ENCODE measurements at regions not wholly inside any gene's neighbourhood (a gene's known extent, or its start where the extent isn't known, plus 50 kb on each side); places are given as distances from the start of the nearest gene placed in this dataset.

DNA sequence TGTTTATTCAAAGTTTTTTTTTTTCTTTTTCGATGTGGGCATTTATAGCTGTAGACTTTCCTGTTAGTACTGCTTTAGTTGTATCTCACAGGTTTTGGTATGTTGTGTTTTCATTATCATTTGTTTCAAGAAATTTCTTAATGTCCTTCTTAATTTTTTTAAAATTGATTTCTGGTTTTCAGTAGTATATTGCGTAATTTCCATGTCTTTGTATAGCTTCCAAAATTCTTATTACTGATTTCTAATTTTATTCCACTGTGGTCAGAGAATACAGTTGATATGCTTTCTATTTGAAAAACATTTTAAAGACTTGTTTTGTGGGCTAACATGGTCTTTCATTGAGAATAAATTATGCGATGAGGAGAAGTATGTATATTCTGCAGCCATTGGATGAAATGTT is 463.2 kb upstream of the B3GALT2 start:
- TF ChIP-seq, protein P1, sequence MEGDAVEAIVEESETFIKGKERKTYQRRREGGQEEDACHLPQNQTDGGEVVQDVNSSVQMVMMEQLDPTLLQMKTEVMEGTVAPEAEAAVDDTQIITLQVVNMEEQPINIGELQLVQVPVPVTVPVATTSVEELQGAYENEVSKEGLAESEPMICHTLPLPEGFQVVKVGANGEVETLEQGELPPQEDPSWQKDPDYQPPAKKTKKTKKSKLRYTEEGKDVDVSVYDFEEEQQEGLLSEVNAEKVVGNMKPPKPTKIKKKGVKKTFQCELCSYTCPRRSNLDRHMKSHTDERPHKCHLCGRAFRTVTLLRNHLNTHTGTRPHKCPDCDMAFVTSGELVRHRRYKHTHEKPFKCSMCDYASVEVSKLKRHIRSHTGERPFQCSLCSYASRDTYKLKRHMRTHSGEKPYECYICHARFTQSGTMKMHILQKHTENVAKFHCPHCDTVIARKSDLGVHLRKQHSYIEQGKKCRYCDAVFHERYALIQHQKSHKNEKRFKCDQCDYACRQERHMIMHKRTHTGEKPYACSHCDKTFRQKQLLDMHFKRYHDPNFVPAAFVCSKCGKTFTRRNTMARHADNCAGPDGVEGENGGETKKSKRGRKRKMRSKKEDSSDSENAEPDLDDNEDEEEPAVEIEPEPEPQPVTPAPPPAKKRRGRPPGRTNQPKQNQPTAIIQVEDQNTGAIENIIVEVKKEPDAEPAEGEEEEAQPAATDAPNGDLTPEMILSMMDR (conservative IDR thresholded peaks at IDR 0.05; ENCODE audit: low read length) = no peak
- TF ChIP-seq EZH2phosphoT487 (IDR thresholded peaks at IDR 0.05; ENCODE audit: borderline replicate concordance) = no peak
- no peak overlapping the region for H2AFZ ChIP-seq (ENCODE audit: low read length)
- H3K4me2 ChIP-seq (ENCODE audit: low read depth, low read length, poor library complexity, severe bottlenecking) = no peak overlapping the region
- H3K9ac ChIP-seq (ENCODE audit: low read depth, low read length, poor library complexity, severe bottlenecking) = no peak overlapping the region
- H3K9me3 ChIP-seq (ENCODE audit: insufficient read depth, low read depth, low read length) = no peaks in the 10 kb centered on the region; the same call in 1 of the 2 replicates
- H3K4me1 ChIP-seq (ENCODE audit: insufficient read depth, low read length, poor library complexity, severe bottlenecking) = no peaks in the 10 kb centered on the region
- no peaks in the 10 kb centered on the region for H3K9me2 ChIP-seq (replicated peaks; ENCODE audit: low read depth, low read length)
- no peaks in the 10 kb centered on the region for H3K79me2 ChIP-seq (ENCODE audit: insufficient read depth, low read length)
- no peak overlapping the region for H3K4me3 ChIP-seq (ENCODE audit: low read length, poor library complexity, severe bottlenecking)
- no peaks in the 10 kb centered on the region for H4K20me1 ChIP-seq (ENCODE audit: insufficient read depth, low read length, poor library complexity, severe bottlenecking)
- no peaks in the 10 kb centered on the region for H3F3A ChIP-seq (ENCODE audit: low read depth)
- no peaks in the 10 kb centered on the region for H3K27me3 ChIP-seq (ENCODE audit: insufficient read depth, low read length, poor library complexity, severe bottlenecking)
- H3K36me3 ChIP-seq (ENCODE audit: insufficient read depth, low read length) = no peaks in the 10 kb centered on the region

DNA sequence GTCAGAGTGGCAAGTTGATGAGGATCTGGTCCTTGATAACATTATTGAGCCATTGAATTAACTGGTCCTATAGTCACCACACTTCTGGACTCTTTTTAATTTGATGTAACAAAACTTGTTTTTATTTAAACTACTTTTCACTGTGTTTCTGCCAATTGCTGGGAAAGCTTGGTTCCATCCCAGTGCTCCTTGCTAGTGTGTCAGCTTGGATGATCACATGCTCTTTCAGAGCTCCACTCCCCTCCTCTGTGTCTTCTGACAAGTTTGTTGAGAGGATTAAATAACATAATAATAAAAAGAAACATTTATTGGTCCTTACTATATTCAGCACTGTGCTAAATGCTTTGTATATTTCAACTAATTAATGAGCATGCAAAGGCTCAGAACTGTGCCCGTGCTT is 448.5 kb upstream of the B3GALT2 start:
- H3K9me3 ChIP-seq (ENCODE audit: insufficient read depth, low read depth, low read length) = no peaks in the 10 kb centered on the region
- no peaks in the 10 kb centered on the region for H4K20me1 ChIP-seq (ENCODE audit: insufficient read depth, low read length, poor library complexity, severe bottlenecking)
- H3K4me1 ChIP-seq (ENCODE audit: insufficient read depth, low read length, poor library complexity, severe bottlenecking) = no peaks in the 10 kb centered on the region
- H3K79me2 ChIP-seq (ENCODE audit: insufficient read depth, low read length) = no peaks in the 10 kb centered on the region
- no peak overlapping the region for H3K9ac ChIP-seq (ENCODE audit: low read depth, low read length, poor library complexity, severe bottlenecking)
- H2AFZ ChIP-seq (ENCODE audit: low read length) = no peak overlapping the region
- no peaks in the 10 kb centered on the region for H3K9me2 ChIP-seq (replicated peaks; ENCODE audit: low read depth, low read length)
- H3K36me3 ChIP-seq (ENCODE audit: insufficient read depth, low read length) = no peaks in the 10 kb centered on the region
- H3F3A ChIP-seq (ENCODE audit: low read depth) = no peaks in the 10 kb centered on the region
- H3K27me3 ChIP-seq (ENCODE audit: insufficient read depth, low read length, poor library complexity, severe bottlenecking) = no peaks in the 10 kb centered on the region
- no peak for TF ChIP-seq EZH2phosphoT487 (IDR thresholded peaks at IDR 0.05; ENCODE audit: borderline replicate concordance)
- TF ChIP-seq, protein P1 (conservative IDR thresholded peaks at IDR 0.05; ENCODE audit: low read length) = no peak
- H3K4me3 ChIP-seq (ENCODE audit: low read length, poor library complexity, severe bottlenecking) = no peak overlapping the region
- no peak overlapping the region for H3K4me2 ChIP-seq (ENCODE audit: low read depth, low read length, poor library complexity, severe bottlenecking)

DNA sequence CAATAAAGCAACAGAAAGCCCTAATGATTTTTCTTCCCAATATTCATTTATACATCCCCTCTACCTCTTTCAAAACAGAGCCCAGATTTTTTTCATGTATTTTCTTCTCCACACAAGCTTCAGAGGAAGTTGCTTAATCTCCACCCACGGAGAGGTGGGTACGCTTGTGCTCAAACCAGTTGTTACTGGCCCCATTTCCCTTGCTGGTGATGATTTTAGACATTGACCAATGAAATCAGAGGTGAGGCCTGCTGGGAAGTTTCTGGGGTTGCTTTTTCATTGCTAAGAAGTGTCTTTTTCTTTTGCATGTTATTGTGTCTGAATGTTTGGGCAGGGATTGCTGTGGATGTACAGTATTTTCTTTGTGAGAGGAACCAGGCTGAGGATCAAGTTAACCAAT is 448.1 kb upstream of the B3GALT2 start:
- Histone ChIP-seq H2AFZ (ENCODE audit: low read length) (no peak overlapping the region), H4K20me1 (ENCODE audit: insufficient read depth, low read length, poor library complexity, severe bottlenecking) (no peaks in the 10 kb centered on the region), H3K27me3 (ENCODE audit: insufficient read depth, low read length, poor library complexity, severe bottlenecking) (no peaks in the 10 kb centered on the region), H3K9ac (ENCODE audit: low read depth, low read length, poor library complexity, severe bottlenecking) (no peak overlapping the region), H3K4me1 (ENCODE audit: insufficient read depth, low read length, poor library complexity, severe bottlenecking) (no peaks in the 10 kb centered on the region), H3K4me3 (ENCODE audit: low read length, poor library complexity, severe bottlenecking) (no peak overlapping the region), H3K36me3 (ENCODE audit: insufficient read depth, low read length) (no peaks in the 10 kb centered on the region), H3K9me2 (replicated peaks; ENCODE audit: low read depth, low read length) (no peaks in the 10 kb centered on the region), H3K9me3 (ENCODE audit: insufficient read depth, low read depth, low read length) (no peaks in the 10 kb centered on the region), H3F3A (ENCODE audit: low read depth) (no peaks in the 10 kb centered on the region), H3K4me2 (ENCODE audit: low read depth, low read length, poor library complexity, severe bottlenecking) (no peak overlapping the region), H3K79me2 (ENCODE audit: insufficient read depth, low read length) (no peaks in the 10 kb centered on the region)
- TF ChIP-seq EZH2phosphoT487 (IDR thresholded peaks at IDR 0.05; ENCODE audit: borderline replicate concordance) = no peak
- TF ChIP-seq, protein P1 (conservative IDR thresholded peaks at IDR 0.05; ENCODE audit: low read length) = no peak

Measured in Loucy (cell line).